CD4-positive, CD25-positive, alpha-beta regulatory T cell (primary cell): ENCODE measurements at regions not wholly inside any gene's neighbourhood (a gene's known extent, or its start where the extent isn't known, plus 50 kb on each side); places are given as distances from the start of the nearest gene placed in this dataset.
"Not testable (repeated sequence)": the region's sequence is repeated elsewhere in the genome, so short reads cannot be mapped to it uniquely, and the experiment has no call there.

Experiments
- ATAC-seq, 2 donors: fragments of 150-1000 bp; cut with Tn5 transposase; one replicate each; pipeline ENCODE4 v1.10.0; 2021; ENCODE audit warnings: low read depth in 2 of 2, moderate number of reproducible peaks in 2 of 2, moderate library complexity in 1 of 2
- DNase-seq, 3 donors: peaks; one replicate each; pipeline versions ENCODE4 v3.0.0 to v3.0.0-alpha.2; 2012 to 2022; ENCODE audit warnings: mixed read lengths in 1 of 3
- H3K27ac ChIP-seq: one replicate; pipeline ENCODE4 v1.7.0; 2013; ENCODE audit warnings: mild to moderate bottlenecking, low read length; ENCODE audit not compliant: insufficient read depth, poor library complexity, severe bottlenecking
- H3K27me3 ChIP-seq: one replicate; pipeline ENCODE4 v1.7.0; 2013; ENCODE audit warnings: low read length; ENCODE audit not compliant: control insufficient read depth, insufficient read depth
- H3K36me3 ChIP-seq: one replicate; pipeline ENCODE4 v1.7.0; 2013; ENCODE audit warnings: mild to moderate bottlenecking, low read length, moderate library complexity; ENCODE audit not compliant: control insufficient read depth, insufficient read depth
- H3K4me1 ChIP-seq: 2 replicates; pipeline ENCODE4 v1.7.0; 2013; ENCODE audit warnings: mild to moderate bottlenecking, low read length; ENCODE audit not compliant: insufficient read depth, control insufficient read depth, poor library complexity, severe bottlenecking
- H3K4me3 ChIP-seq: one replicate; pipeline ENCODE4 v1.7.0; 2013; ENCODE audit warnings: low read depth, mild to moderate bottlenecking, low read length, moderate library complexity
- H3K9me3 ChIP-seq, 2 experiments: 1 replicate in 1 of 2; 2 replicates in 1 of 2; pipeline ENCODE4 v1.7.0; 2013; ENCODE audit warnings: low read length in 2 of 2, mild to moderate bottlenecking in 1 of 2, moderate library complexity in 1 of 2; ENCODE audit not compliant: control insufficient read depth in 2 of 2
- H3K27ac Mint-ChIP-seq, 3 donors: one replicate each; pipeline ENCODE4 v1.8.0; 2020 to 2022; ENCODE audit warnings: mild to moderate bottlenecking in 3 of 3, mixed read lengths in 3 of 3, moderate library complexity in 2 of 3
- H3K27me3 Mint-ChIP-seq: one replicate; pipeline ENCODE4 v1.8.0; 2022; ENCODE audit warnings: mild to moderate bottlenecking, mixed read lengths
- H3K36me3 Mint-ChIP-seq: one replicate; pipeline ENCODE4 v1.8.0; 2020; ENCODE audit warnings: mixed read lengths
- H3K4me1 Mint-ChIP-seq, 4 donors: one replicate each; pipeline ENCODE4 v1.8.0; 2020 to 2022; ENCODE audit warnings: mixed read lengths in 4 of 4, mild to moderate bottlenecking in 1 of 4
- H3K4me3 Mint-ChIP-seq, 4 donors: one replicate each; pipeline ENCODE4 v1.8.0; 2020 to 2022; ENCODE audit warnings: mild to moderate bottlenecking in 4 of 4, mixed read lengths in 4 of 4, moderate library complexity in 3 of 4
- H3K9me3 Mint-ChIP-seq, 7 donors: one replicate each; pipeline ENCODE4 v1.8.0; 2020 to 2022; ENCODE audit warnings: mixed read lengths in 7 of 7, mild to moderate bottlenecking in 3 of 7, moderate library complexity in 2 of 7

- H3K27ac ChIP-seq = no peak overlapping the region
- ATAC-seq (no peak), DNase-seq (no peak)
- H3K4me3 ChIP-seq = no peak overlapping the region
- no peaks in the 10 kb centered on the region for H3K4me1 ChIP-seq
- H3K27ac Mint-ChIP-seq = no peak overlapping the region
- no peak overlapping the region for H3K4me3 Mint-ChIP-seq
- H3K36me3 Mint-ChIP-seq = no peaks in the 10 kb centered on the region
- peaks cover 0 to 12% (median 7%) of the 10 kb centered on the region in 7 donors for H3K9me3 Mint-ChIP-seq
- H3K27me3 ChIP-seq = no peaks in the 10 kb centered on the region
- H3K4me1 Mint-ChIP-seq = no peaks in the 10 kb centered on the region
- no peaks in the 10 kb centered on the region for H3K9me3 ChIP-seq
- H3K36me3 ChIP-seq = no peaks in the 10 kb centered on the region
- no peaks in the 10 kb centered on the region for H3K27me3 Mint-ChIP-seq
These were observed 192.8 kb upstream of the ZNF521 start for GRCh38 chr18:25544546-25545287.

GRCh38 chr18:25538175-25538922, 186.4 kb upstream of the ZNF521 start:
- no peak overlapping the region for H3K4me3 Mint-ChIP-seq

GRCh38 chr18:25535495-25535894, 183.5 kb upstream of the ZNF521 start:
- ATAC-seq = no peak

More at GRCh38 chr18:25538175-25538922, 186.4 kb upstream of the ZNF521 start:
- Histone ChIP-seq H3K27ac (no peak overlapping the region), H3K9me3 (no peaks in the 10 kb centered on the region), H3K36me3 (no peaks in the 10 kb centered on the region), H3K27me3 (no peaks in the 10 kb centered on the region), H3K4me1 (no peaks in the 10 kb centered on the region), H3K4me3 (no peak overlapping the region)
- no peak overlapping the region for H3K27ac Mint-ChIP-seq
- H3K9me3 Mint-ChIP-seq = no peaks in the 10 kb centered on the region
- no peaks in the 10 kb centered on the region for H3K36me3 Mint-ChIP-seq
- DNase-seq (no peak), ATAC-seq (no peak)
- H3K4me1 Mint-ChIP-seq = no peaks in the 10 kb centered on the region
- no peaks in the 10 kb centered on the region for H3K27me3 Mint-ChIP-seq

GRCh38 chr18:25534401-25534800, 182.4 kb upstream of the ZNF521 start:
- H3K27ac ChIP-seq = no peak overlapping the region
- Mint-ChIP-seq H3K27ac (no peak overlapping the region), H3K4me1 (no peaks in the 10 kb centered on the region), H3K27me3 (no peaks in the 10 kb centered on the region), H3K4me3 (no peak overlapping the region), H3K9me3 (peaks cover 0 to 5% (median 1%) of the 10 kb centered on the region in 7 donors), H3K36me3 (no peaks in the 10 kb centered on the region)
- ATAC-seq (no peak), DNase-seq (no peak)
- H3K4me3 ChIP-seq = no peak overlapping the region
- H3K4me1 ChIP-seq = no peaks in the 10 kb centered on the region
- H3K36me3 ChIP-seq = no peaks in the 10 kb centered on the region
- H3K27me3 ChIP-seq = no peaks in the 10 kb centered on the region
- H3K9me3 ChIP-seq = no peaks in the 10 kb centered on the region

More at GRCh38 chr18:25535495-25535894, 183.5 kb upstream of the ZNF521 start:
- H3K27ac ChIP-seq = no peak overlapping the region
- H3K9me3 ChIP-seq = no peaks in the 10 kb centered on the region
- Mint-ChIP-seq H3K27me3 (no peaks in the 10 kb centered on the region), H3K9me3 (peaks cover 0 to 3% (median under 1%) of the 10 kb centered on the region in 7 donors), H3K4me3 (no peak overlapping the region), H3K36me3 (no peaks in the 10 kb centered on the region), H3K27ac (no peak overlapping the region), H3K4me1 (no peaks in the 10 kb centered on the region)
- no peak overlapping the region for H3K4me3 ChIP-seq
- no peak for DNase-seq
- no peaks in the 10 kb centered on the region for H3K27me3 ChIP-seq
- no peaks in the 10 kb centered on the region for H3K36me3 ChIP-seq
- no peaks in the 10 kb centered on the region for H3K4me1 ChIP-seq

GRCh38 chr18:25533218-25533617, 181.3 kb upstream of the ZNF521 start:
- Histone ChIP-seq H3K4me3 (no peak overlapping the region), H3K9me3 (no peaks in the 10 kb centered on the region), H3K27ac (no peak overlapping the region), H3K27me3 (no peaks in the 10 kb centered on the region), H3K4me1 (no peaks in the 10 kb centered on the region), H3K36me3 (no peaks in the 10 kb centered on the region)
- no peaks in the 10 kb centered on the region for H3K27me3 Mint-ChIP-seq
- H3K36me3 Mint-ChIP-seq = no peaks in the 10 kb centered on the region
- no peaks in the 10 kb centered on the region for H3K4me1 Mint-ChIP-seq
- peaks cover 0 to 5% (median 3%) of the 10 kb centered on the region in 7 donors for H3K9me3 Mint-ChIP-seq
- no peak for ATAC-seq
- no peak for DNase-seq
- no peak overlapping the region for H3K4me3 Mint-ChIP-seq
- no peak overlapping the region for H3K27ac Mint-ChIP-seq

GRCh38 chr18:25531207-25531606, 179.2 kb upstream of the ZNF521 start:
- H3K27ac Mint-ChIP-seq = no peak overlapping the region
- no peak overlapping the region for H3K4me3 Mint-ChIP-seq
- ATAC-seq (no peak), DNase-seq (no peak)
- Histone ChIP-seq H3K27ac (no peak overlapping the region), H3K27me3 (no peaks in the 10 kb centered on the region), H3K9me3 (no peaks in the 10 kb centered on the region), H3K4me3 (no peak overlapping the region), H3K36me3 (no peaks in the 10 kb centered on the region), H3K4me1 (no peaks in the 10 kb centered on the region)
- peaks cover 0 to 5% (median 3%) of the 10 kb centered on the region in 7 donors for H3K9me3 Mint-ChIP-seq
- no peaks in the 10 kb centered on the region for H3K27me3 Mint-ChIP-seq
- H3K36me3 Mint-ChIP-seq = no peaks in the 10 kb centered on the region
- H3K4me1 Mint-ChIP-seq = no peaks in the 10 kb centered on the region

GRCh38 chr18:25525789-25526188, 173.8 kb upstream of the ZNF521 start:
- H3K9me3 ChIP-seq, H3K36me3 ChIP-seq, H3K4me1 ChIP-seq, H3K27ac ChIP-seq, H3K27me3 ChIP-seq, H3K4me3 ChIP-seq, H3K4me3 Mint-ChIP-seq, DNase-seq, H3K27ac Mint-ChIP-seq, H3K36me3 Mint-ChIP-seq, H3K27me3 Mint-ChIP-seq, H3K4me1 Mint-ChIP-seq, ATAC-seq, H3K9me3 Mint-ChIP-seq: not testable (repeated sequence)

- H3K9me3 Mint-ChIP-seq = peaks cover 0 to 6% (median 0%) of the 10 kb centered on the region in 7 donors
- no peaks in the 10 kb centered on the region for H3K27me3 Mint-ChIP-seq
- ATAC-seq (no peak), DNase-seq (no peak)
- Histone ChIP-seq H3K9me3 (no peaks in the 10 kb centered on the region), H3K36me3 (no peaks in the 10 kb centered on the region), H3K27me3 (no peaks in the 10 kb centered on the region), H3K4me3 (no peak overlapping the region), H3K4me1 (no peaks in the 10 kb centered on the region), H3K27ac (no peak overlapping the region)
- H3K36me3 Mint-ChIP-seq = no peaks in the 10 kb centered on the region
- no peak overlapping the region for H3K27ac Mint-ChIP-seq
- no peaks in the 10 kb centered on the region for H3K4me1 Mint-ChIP-seq
- H3K4me3 Mint-ChIP-seq = no peak overlapping the region
These were observed 166.7 kb upstream of the ZNF521 start for GRCh38 chr18:25518716-25519053.
